ENCODE measurements at regions not wholly inside any gene's neighbourhood (a gene's known extent, or its start where the extent isn't known, plus 50 kb on each side); places are given as distances from the start of the nearest gene placed in this dataset.

GRCh38 chr19:31613683-31614219, 264.5 kb upstream of the TSHZ3 start:
- TF ChIP-seq, protein P1, sequence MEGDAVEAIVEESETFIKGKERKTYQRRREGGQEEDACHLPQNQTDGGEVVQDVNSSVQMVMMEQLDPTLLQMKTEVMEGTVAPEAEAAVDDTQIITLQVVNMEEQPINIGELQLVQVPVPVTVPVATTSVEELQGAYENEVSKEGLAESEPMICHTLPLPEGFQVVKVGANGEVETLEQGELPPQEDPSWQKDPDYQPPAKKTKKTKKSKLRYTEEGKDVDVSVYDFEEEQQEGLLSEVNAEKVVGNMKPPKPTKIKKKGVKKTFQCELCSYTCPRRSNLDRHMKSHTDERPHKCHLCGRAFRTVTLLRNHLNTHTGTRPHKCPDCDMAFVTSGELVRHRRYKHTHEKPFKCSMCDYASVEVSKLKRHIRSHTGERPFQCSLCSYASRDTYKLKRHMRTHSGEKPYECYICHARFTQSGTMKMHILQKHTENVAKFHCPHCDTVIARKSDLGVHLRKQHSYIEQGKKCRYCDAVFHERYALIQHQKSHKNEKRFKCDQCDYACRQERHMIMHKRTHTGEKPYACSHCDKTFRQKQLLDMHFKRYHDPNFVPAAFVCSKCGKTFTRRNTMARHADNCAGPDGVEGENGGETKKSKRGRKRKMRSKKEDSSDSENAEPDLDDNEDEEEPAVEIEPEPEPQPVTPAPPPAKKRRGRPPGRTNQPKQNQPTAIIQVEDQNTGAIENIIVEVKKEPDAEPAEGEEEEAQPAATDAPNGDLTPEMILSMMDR (IDR thresholded peaks at IDR 0.05; ENCODE audit: low read depth, low read length) = no peak

GRCh38 chr19:31616031-31616430, 266.8 kb upstream of the TSHZ3 start:
- TF ChIP-seq, protein P1 (IDR thresholded peaks at IDR 0.05; ENCODE audit: low read depth, low read length) = no peak
- no peak overlapping the region for H3K4me3 ChIP-seq (ENCODE audit: low read depth, low read length)

More at GRCh38 chr19:31613683-31614219, 264.5 kb upstream of the TSHZ3 start:
- H3K4me3 ChIP-seq (ENCODE audit: low read depth, low read length) = no peak overlapping the region

GRCh38 chr19:31617010-31617585, 267.9 kb upstream of the TSHZ3 start:
- TF ChIP-seq, protein P1 (IDR thresholded peaks at IDR 0.05; ENCODE audit: low read depth, low read length) = no peak
- no peak overlapping the region for H3K4me3 ChIP-seq (ENCODE audit: low read depth, low read length)

GRCh38 chr19:31625056-31625455, 275.8 kb upstream of the TSHZ3 start:
- no peak overlapping the region for H3K4me3 ChIP-seq (ENCODE audit: low read depth, low read length)
- TF ChIP-seq, protein P1 (IDR thresholded peaks at IDR 0.05; ENCODE audit: low read depth, low read length) = no peak

GRCh38 chr19:31625575-31625974, 276.3 kb upstream of the TSHZ3 start:
- TF ChIP-seq, protein P1 (IDR thresholded peaks at IDR 0.05; ENCODE audit: low read depth, low read length) = no peak
- H3K4me3 ChIP-seq (ENCODE audit: low read depth, low read length) = no peak overlapping the region

- H3K4me3 ChIP-seq (ENCODE audit: low read depth, low read length) = no peak overlapping the region
- TF ChIP-seq, protein P1 (IDR thresholded peaks at IDR 0.05; ENCODE audit: low read depth, low read length) = no peak
These were observed 277.7 kb upstream of the TSHZ3 start for GRCh38 chr19:31626941-31627340.

GRCh38 chr19:31627620-31628365, 278.6 kb upstream of the TSHZ3 start:
- H3K4me3 ChIP-seq (ENCODE audit: low read depth, low read length) = no peak overlapping the region
- TF ChIP-seq, protein P1 (IDR thresholded peaks at IDR 0.05; ENCODE audit: low read depth, low read length) = no peak

All from WI38 (cell line).